ENCODE measurements at regions not wholly inside any gene's neighbourhood (a gene's known extent, or its start where the extent isn't known, plus 50 kb on each side); places are given as distances from the start of the nearest gene placed in this dataset.
"Not testable (repeated sequence)": the region's sequence is repeated elsewhere in the genome, so short reads cannot be mapped to it uniquely, and the experiment has no call there.

- DNase-seq = no peak
Measured at GRCh38 chr2:176427549-176427948, 158.3 kb downstream of the MTX2 start.

GRCh38 chr2:176428944-176429469, 159.8 kb downstream of the MTX2 start:
- DNase-seq = not testable (repeated sequence)

GRCh38 chr2:176432434-176432833, 163.2 kb downstream of the MTX2 start:
- no peak for DNase-seq

- no peak for DNase-seq
Measured at GRCh38 chr2:176435729-176436128, 166.5 kb downstream of the MTX2 start.

GRCh38 chr2:176443946-176444345, 174.7 kb downstream of the MTX2 start:
- DNase-seq = no peak

GRCh38 chr2:176445956-176446355, 176.7 kb downstream of the MTX2 start:
- DNase-seq = no peak

GRCh38 chr2:176446718-176447414, 177.6 kb downstream of the MTX2 start:
- no peak for DNase-seq

GRCh38 chr2:176447616-176448015, 178.4 kb downstream of the MTX2 start:
- no peak for DNase-seq

GRCh38 chr2:176449852-176450251, 180.6 kb downstream of the MTX2 start:
- no peak for DNase-seq

- DNase-seq = no peak
Measured at GRCh38 chr2:176453784-176454183, 184.5 kb downstream of the MTX2 start.

- peak; percentile 94 for DNase-seq
Measured at GRCh38 chr2:176454893-176455815, 185.9 kb downstream of the MTX2 start.

GRCh38 chr2:176455816-176456291, 186.6 kb downstream of the MTX2 start:
- no peak for DNase-seq

- no peak for DNase-seq
Measured at GRCh38 chr2:176457481-176457880, 188.2 kb downstream of the MTX2 start.

GRCh38 chr2:176461098-176461808, 192.0 kb downstream of the MTX2 start:
- no peak for DNase-seq

GRCh38 chr2:176461809-176462670, 192.8 kb downstream of the MTX2 start:
- DNase-seq = no peak

GRCh38 chr2:176463546-176463945, 194.3 kb downstream of the MTX2 start:
- no peak for DNase-seq

- DNase-seq = no peak
Measured at GRCh38 chr2:176464886-176465564, 195.8 kb downstream of the MTX2 start.

GRCh38 chr2:176466918-176467452, 197.7 kb downstream of the MTX2 start:
- DNase-seq = no peak

GRCh38 chr2:176467595-176467994, 198.4 kb downstream of the MTX2 start:
- no peak for DNase-seq

GRCh38 chr2:176468457-176469113, 199.3 kb downstream of the MTX2 start:
- DNase-seq = no peak

GRCh38 chr2:176470713-176471112, 201.5 kb downstream of the MTX2 start:
- DNase-seq = no peak

All from activated CD8-positive, alpha-beta memory T cell treated with anti-CD3 and anti-CD28 coated beads for 24 hours (primary cell).